ENCODE measurements at regions not wholly inside any gene's neighbourhood (a gene's known extent, or its start where the extent isn't known, plus 50 kb on each side); places are given as distances from the start of the nearest gene placed in this dataset.

DNA sequence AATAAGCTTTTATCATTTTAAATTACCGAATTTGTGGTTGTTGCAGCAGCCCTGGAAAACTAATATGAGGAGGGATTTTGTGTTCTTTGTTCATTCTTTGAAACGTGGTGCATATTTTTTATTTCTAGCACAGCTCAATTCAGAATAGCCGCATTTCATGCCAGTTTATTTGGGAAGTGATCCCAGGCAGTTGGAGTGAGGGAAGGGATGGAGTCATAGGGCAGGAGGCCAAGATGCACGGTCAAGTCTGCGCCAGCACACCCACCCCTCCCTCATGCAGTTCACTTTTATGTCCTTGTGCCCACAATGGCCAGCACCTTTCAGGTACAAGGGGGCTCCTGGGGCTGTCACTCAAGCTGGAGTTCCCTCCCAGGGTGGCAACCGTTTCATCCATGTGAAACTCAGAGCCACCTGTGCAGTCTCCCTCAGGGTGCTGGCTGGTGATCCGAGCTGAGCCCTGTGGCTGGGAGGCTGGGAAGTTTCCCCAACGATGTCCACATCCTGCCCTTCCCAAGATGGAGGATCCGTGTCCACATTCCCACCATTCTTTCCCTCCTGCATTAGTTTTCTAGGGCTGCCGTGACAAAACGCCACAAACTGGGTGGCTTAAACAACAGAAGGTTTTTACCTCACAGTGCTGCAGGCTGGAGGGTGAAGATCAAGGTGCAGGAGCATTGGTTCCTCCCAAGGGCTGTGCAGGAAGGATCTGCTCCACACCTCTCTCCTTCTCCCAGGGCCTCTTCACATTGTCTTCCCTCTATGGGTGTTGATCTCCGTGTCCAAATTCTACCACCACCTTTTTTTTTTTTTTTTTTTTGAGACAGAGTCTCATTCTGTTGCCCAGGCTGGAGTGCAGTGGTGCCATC lies 68.5 kb upstream of the ITGA6 start:
- no peak for DNase-seq (ENCODE audit: low read depth in 2 of 2)

DNA sequence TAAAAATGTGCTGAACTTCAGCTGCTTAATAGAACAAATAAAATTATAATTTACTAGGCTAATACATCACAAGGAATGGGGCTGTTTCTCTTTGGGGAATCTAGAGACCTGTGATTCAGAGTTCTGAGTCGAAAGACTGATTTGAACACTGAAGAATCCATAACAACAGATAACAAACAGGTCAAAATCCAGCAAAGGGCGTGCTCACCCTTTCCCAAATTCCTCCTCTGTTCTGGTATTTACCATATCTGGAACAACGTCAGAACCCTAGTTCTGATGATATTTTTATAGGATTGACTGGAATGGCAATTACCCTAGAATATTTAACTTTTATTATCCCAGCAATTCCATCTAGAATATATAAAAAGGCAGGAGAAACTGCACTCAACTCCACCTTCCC lies 66.0 kb upstream of the ITGA6 start:
- no peak for DNase-seq (ENCODE audit: low read depth in 2 of 2)

DNA sequence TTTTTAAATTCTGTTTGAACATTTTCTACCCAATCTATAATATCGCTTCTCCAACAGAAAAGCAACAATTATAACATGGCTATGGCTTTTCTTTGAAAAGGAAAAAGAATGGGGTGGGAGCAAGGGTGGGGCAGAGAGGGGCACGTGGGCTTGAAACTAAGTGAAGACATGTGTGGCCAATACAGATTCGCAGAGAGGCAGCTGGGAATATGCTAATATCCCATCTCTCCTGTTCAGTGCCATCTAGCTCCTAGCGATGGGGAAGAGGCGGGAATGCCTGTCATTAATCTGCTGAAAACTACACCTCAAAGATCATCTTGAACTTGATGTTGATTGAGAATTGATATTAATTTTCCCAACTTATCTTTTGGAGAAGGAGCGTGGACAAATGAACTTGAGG lies 65.5 kb upstream of the ITGA6 start:
- no peak for DNase-seq (ENCODE audit: low read depth in 2 of 2)

DNA sequence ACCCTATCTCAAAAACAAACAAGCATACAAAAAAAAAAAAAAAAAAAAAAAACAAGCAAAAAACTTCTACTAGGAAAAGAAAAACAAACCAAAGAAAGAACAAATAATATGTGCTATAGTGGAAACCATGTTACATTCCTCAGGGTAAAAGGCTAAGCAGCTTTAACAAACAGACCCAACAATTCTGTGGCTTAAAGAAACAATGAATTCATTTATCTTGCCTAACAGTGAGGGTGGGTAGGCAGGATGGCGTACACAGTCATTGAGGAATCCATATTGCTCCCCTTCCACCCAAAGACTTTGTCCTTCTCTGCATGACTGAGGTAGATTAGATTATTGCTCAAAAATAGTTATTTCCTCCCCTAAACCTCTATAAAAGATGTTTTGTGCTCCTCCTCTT lies 63.1 kb upstream of the ITGA6 start:
- DNase-seq (ENCODE audit: low read depth in 2 of 2), result no peak

DNA sequence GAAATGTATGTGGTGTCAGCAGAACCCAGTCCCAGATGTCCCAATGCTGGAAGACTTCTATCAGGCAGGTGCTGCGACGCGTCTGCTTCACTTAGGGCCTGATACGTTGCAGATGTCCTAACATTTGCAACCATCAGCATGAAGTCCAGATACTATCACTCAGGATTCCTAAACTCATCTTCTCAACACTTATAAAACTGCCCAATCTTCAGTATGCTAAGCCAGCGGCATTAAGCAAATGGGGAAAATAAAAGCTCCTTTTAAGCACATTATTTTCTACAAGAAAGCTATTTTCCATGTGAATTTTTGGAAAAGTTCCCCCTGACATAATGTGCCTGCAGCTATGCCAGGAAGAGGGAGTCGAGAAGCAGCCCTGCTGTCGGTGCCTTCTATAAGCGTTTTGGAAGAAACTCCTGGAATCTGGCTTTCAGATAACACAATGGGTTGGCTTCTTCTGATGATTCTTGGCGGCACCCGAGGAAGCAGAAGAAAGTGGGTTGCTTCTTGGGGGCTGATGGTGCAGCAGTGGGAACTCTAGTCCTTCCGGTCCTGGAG lies 60.7 kb upstream of the ITGA6 start:
- no peak for DNase-seq (ENCODE audit: low read depth in 2 of 2)

DNA sequence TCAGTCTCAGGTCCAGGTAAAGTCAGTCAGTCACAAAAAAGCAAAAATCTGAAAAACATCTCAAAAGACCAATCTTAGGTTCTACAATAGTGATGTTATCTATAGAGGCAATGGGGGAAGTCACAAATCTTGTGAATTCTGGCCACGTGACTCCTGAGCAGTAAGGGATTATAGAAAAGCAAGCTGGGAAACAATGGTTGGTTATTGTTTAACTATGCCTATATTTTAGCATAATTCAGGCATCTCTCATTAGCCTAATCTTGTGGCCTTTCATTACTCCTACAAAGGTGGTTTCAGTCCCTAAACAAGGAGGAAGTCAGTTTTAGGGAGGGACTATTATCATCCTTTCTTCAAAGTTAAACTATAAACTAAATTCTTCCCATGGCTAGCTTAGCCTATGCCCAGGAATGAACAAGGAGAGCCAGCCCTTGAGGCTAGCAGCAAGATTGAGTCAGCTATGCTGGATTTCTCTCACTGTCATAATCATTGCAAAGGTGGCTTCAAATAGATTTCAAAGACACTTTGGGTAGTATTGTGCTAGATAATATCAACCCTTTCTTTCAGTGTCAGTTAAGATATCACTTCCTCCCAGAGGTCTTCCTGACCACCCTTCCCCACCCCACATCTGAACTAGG lies 56.4 kb upstream of the ITGA6 start:
- DNase-seq (ENCODE audit: low read depth in 2 of 2), result no peak

DNA sequence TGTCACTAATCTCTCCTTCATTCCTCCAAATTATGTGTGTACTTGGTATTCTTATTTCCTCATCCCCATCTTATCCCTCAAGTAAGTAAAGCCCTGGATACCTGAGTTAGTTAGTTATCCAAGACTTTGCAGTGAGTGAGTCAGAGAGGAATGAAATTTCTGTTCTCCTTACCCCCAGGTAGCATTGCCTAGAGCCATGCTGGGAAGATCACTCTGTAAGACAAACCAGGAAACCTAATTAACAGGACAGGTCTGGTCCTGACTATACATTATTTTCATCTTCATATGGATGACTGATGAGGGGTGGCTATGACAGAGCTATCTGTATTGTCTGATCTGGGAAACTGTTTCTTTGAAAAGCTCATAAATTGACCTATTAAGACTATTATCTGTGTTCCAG lies 55.0 kb upstream of the ITGA6 start:
- no peak for DNase-seq (ENCODE audit: low read depth in 2 of 2)

DNA sequence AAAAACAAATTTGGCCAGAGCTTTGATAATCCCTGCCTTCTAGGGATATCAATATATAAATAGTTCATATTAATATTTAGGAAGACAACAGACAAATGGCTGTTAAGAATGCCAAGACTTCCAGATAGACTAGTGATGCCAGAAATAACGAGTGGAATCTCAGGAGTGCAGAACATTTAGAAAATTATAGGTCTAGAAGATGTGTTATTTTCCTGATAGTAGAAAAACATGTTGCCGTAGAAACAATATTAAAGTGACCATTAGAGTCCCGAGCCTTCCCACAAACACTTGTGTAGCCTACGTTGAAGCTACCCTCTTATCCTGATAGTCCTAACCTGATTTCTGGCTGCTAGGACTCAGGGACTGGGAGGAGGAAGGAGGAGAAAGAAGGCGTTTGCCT lies 54.3 kb upstream of the ITGA6 start:
- no peak for DNase-seq (ENCODE audit: low read depth in 2 of 2)

DNA sequence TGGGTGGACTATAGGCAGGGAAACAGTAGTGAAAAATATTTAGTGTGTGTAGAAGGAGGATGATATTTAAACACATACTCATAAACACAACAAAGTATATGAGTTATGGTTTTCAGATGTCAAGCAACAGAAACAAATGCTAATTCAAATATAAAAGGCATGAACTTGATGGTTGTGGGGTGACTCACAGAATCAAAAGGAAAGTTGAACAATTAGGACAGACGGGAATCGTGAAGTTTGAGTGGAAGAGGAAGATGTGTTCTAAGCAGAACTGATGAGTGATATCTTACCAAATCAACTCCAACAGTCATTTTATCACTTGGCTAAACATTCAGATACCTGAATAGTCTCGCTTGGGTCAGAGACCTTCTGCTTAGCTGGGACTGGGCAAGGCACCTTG lies 53.6 kb upstream of the ITGA6 start:
- DNase-seq (ENCODE audit: low read depth in 2 of 2), result peak; percentile 51 to 58

DNA sequence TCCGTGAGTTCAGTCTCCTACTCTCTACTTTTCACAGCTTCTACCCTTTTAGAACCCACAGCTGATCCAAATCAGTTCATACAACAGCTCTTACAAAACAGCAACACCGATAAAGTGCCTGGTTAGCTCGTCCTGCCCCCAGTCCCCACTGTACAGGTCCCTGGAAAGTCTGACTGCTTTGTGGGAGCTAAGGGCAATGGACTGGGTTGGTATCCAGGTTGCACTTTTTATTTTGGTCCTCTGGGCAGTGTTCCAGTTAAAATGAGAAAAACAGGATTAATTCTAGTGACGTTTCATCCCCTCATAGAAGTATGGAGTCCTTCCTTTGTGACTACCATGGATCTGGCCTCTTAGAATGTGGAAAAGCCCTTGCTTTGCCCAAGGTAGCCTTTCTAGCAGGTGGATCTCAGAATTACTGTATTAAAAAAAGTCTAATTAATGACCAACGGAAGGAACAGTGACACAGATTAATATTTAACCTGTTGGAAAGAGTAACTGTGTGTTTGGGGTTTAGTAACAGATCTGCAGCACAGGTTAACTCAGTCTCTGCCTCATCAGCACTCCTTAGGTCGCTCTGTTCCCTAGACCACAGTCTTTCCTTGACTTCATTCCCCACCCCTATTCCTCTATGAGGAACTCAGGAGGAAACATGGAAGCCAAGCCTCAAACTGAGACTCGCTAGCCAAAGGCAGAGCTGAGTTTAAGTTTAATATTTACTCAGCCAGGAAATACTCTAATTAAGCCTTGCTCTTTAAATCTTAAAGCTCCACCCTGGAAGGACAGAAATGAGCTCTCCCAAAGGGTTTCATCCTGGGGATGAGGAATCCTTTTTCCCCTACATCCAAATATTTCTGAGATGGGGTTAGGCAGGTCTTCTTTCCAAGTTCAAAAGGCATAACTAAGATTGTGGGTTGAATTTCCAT lies 52.8 kb upstream of the ITGA6 start:
- no peak for DNase-seq (ENCODE audit: low read depth in 2 of 2)

DNA sequence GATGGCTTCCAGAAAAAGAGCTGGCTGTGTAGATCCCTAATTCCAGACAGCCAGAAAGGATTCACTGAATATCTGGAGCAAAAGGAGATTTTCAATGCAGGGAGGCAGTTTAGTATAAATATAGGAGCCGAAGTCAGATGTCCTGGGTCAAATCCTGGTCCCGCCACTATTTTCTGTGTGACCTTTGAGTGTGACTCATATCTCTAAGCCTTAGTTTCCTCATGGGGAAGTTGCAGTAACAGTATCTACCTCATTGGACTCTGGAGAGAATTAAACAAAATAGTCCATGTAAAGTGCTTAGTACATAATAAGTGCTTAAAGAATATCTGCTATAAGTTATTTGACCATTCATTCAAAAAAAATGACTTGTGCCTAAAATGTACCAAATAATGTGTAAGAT lies 52.1 kb upstream of the ITGA6 start:
- no peak for DNase-seq (ENCODE audit: low read depth in 2 of 2)

DNA sequence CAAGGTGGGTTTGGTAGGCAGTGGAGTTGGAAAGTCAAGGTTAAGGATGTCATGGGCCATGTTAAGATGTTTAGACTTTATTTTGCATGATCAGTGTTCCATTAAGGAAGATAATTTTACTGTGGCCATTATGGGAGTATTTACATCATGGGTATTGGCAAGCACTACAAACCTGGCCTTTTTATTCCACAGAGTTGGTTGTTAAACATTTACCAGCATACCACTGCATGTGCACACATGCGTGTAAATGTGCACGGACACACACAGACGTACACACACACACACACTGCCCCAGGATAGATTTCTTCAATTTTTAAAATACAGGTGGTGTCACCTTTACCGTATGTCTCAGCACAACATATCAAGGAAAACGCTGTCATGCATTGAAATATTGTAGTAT lies 51.4 kb upstream of the ITGA6 start:
- DNase-seq (ENCODE audit: low read depth in 2 of 2), result no peak

DNA sequence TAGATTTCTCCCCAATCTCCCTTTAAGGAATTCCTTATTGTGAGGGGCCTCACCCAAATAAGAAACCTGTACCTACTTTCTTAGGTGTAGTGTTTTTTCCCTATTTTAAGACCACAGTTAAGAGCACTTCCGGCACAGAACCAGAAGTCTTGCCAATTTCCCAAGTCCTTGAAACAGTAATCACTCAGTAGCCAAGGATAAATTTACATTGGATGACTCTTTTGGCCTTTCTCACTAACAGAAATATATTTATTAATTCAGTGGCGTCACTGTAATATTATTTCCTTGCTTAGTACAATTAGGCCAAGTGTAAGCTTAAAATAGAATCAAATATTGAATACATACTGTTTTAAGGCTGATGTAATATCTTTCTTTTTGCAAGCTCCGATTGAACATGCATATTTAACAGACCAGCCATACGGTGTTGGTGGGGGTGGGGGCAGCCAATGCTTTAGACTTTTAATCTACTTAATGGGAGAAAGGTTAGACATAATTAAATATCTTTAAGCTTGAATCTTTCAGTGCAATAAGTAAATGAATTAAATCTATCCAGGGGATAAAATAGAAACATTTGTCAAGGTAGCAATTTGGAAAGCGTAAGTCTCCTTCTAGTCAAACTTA lies 50.8 kb upstream of the ITGA6 start:
- no peak for DNase-seq (ENCODE audit: low read depth in 2 of 2)

DNA sequence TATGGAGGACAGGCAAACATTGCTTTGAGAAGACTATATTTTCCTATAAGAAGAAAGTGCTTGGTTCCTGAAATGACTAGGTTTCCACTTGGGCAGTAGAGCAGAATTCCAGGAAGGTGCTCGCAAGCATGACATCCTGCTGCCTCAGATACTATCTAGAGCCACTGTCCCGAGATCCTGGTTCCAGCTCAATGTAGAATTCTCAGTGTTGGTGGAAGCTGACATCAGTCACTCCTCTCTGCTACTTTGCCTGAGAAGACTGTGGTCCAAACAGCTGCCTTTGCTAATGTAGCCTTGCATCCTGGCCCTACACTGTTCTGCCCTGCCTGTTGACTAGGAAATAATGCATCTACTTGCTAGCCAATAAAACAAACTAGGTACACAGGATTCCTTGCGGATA lies 50.0 kb upstream of the ITGA6 start:
- DNase-seq (ENCODE audit: low read depth in 2 of 2), result no peak
